Sigmoid colon (tissue), 6 donors: ENCODE measurements at regions not wholly inside any gene's neighbourhood (a gene's known extent, or its start where the extent isn't known, plus 50 kb on each side); places are given as distances from the start of the nearest gene placed in this dataset.

Experiments used
- DNase-seq: peaks from one replicate; pipeline ENCODE4 v3.0.0-alpha.2; 2019
- H3K27ac ChIP-seq, 4 donors: fragments of 200-600 bp; sonication (generic); one replicate each; pipeline ENCODE4 v1.5.1; 2016 to 2019; ENCODE audit warnings: mild to moderate bottlenecking in 1 of 4
- H3K27me3 ChIP-seq, 3 donors: fragments of 200-600 bp; sonication (generic); one replicate each; pipeline ENCODE4 v1.5.1; 2019; ENCODE audit warnings: mild to moderate bottlenecking in 1 of 3
- H3K36me3 ChIP-seq, 4 donors: fragments of 200-600 bp; sonication (generic); one replicate each; pipeline ENCODE4 v1.5.1; 2016 to 2019
- H3K4me1 ChIP-seq, 4 donors: fragments of 200-600 bp; sonication (generic); one replicate each; pipeline ENCODE4 v1.5.1; 2017 to 2019
- H3K4me3 ChIP-seq, 4 donors: fragments of 200-600 bp; sonication (generic); one replicate each; pipeline ENCODE4 v1.5.1; 2017 to 2019; ENCODE audit warnings: mild to moderate bottlenecking in 2 of 4, moderate library complexity in 1 of 4
- H3K9me3 ChIP-seq, 4 donors: fragments of 200-600 bp in 3 of 4; sonication (generic) in 3 of 4; one replicate each; pipeline versions ENCODE4 v1.5.1 to v1.6.1; 2013 to 2019
- EP300 ChIP-seq, 4 donors: sonication (generic); formaldehyde crosslinking; IDR thresholded peaks; one replicate each; pipeline ENCODE4 v1.6.1; 2017; ENCODE audit warnings: antibody characterized with exemption in 4 of 4
- POLR2A ChIP-seq, 2 donors: fragments of 450-650 bp; IDR thresholded peaks; one replicate each; pipeline ENCODE4 v1.6.1; 2016; ENCODE audit warnings: antibody characterized with exemption in 2 of 2, mild to moderate bottlenecking in 2 of 2, moderate library complexity in 2 of 2
- POLR2AphosphoS5 ChIP-seq, 4 donors: sonication (generic); formaldehyde crosslinking; IDR thresholded peaks; one replicate each; pipeline ENCODE4 v1.6.1; 2017; ENCODE audit warnings: antibody characterized with exemption in 4 of 4
- WGBS, 2 donors: extraction: QIAGEN DNeasy Blood & Tissue Kit; methylation state at CpG; one replicate each; pipeline ENCODE4 v1.1.7; 2013; 5-methylcytosine and 5-hydroxymethylcytosine counted together
- intact Hi-C: fragments of 100-400 bp; cut with DNase I; formaldehyde crosslinking; loops from one replicate; pipeline ENCODE4 v1.15.1; 2023
- TF ChIP-seq, protein P1 (sequence below), 4 experiments: fragments of 450-650 bp in 3 of 4; fragments of 200-600 bp in 1 of 4; IDR thresholded peaks; one replicate each; pipeline ENCODE4 v1.5.1; 2016 to 2019; ENCODE audit warnings: antibody characterized with exemption in 4 of 4, mild to moderate bottlenecking in 3 of 4, moderate library complexity in 2 of 4
- donor health status: healthy with polysubstance abuse.
- donor health status: healthy.

DNA sequence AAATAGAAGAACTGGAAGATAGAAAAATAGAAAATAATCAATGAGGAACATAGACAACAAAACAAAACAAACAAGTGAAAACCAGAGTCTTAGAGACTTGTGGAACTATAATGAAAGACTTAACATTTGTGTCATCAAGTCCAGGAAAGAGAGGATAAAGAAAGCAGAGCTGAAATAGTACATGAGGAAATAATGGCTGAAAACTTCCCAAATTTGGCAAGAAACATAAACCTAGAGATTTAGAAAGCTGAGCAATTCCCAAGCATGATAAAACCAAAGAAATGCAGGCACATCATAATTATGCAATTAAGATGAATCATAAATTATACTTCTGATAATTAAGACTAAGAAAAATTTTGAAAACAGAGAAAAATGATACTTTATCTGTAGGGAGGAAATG, 614.5 kb downstream of the ETS1 start:
- no peak overlapping the region for H3K4me3 ChIP-seq
- H3K4me1 ChIP-seq, result no peaks in the 10 kb centered on the region
- no peaks in the 10 kb centered on the region for H3K9me3 ChIP-seq
- TF ChIP-seq POLR2A (IDR thresholded peaks at IDR 0.05), result no peak
- TF ChIP-seq, protein P1, sequence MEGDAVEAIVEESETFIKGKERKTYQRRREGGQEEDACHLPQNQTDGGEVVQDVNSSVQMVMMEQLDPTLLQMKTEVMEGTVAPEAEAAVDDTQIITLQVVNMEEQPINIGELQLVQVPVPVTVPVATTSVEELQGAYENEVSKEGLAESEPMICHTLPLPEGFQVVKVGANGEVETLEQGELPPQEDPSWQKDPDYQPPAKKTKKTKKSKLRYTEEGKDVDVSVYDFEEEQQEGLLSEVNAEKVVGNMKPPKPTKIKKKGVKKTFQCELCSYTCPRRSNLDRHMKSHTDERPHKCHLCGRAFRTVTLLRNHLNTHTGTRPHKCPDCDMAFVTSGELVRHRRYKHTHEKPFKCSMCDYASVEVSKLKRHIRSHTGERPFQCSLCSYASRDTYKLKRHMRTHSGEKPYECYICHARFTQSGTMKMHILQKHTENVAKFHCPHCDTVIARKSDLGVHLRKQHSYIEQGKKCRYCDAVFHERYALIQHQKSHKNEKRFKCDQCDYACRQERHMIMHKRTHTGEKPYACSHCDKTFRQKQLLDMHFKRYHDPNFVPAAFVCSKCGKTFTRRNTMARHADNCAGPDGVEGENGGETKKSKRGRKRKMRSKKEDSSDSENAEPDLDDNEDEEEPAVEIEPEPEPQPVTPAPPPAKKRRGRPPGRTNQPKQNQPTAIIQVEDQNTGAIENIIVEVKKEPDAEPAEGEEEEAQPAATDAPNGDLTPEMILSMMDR (IDR thresholded peaks at IDR 0.05), result no peak
- TF ChIP-seq EP300 (IDR thresholded peaks at IDR 0.05), result no peak
- TF ChIP-seq POLR2AphosphoS5 (IDR thresholded peaks at IDR 0.05), result no peak
- intact Hi-C loops, result no loop called here
- no peaks in the 10 kb centered on the region for H3K27me3 ChIP-seq
- no peak overlapping the region for H3K27ac ChIP-seq
- no peak for DNase-seq
- no peaks in the 10 kb centered on the region for H3K36me3 ChIP-seq

DNA sequence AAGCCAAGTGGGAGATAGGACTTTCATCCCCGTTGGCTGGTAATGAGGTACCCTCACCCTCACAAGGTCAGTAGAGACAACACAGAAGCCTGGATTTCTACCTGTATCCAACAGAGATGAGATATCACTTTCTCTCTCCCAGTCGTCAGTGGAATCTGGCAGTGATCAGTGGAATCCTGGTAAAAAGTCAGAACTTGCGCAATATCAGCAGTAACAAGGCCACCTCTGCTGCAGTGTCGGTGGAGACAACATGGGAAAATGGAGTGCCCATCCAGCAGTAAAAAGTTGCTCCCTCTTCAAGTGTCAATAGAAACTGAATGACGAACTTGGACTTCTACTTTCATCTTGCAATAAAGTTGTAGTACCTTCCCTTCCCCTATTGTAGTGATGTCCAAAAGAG, 615.9 kb downstream of the ETS1 start:
- H3K27ac ChIP-seq, result no peak overlapping the region
- no peaks in the 10 kb centered on the region for H3K27me3 ChIP-seq
- H3K36me3 ChIP-seq, result no peaks in the 10 kb centered on the region
- WGBS, 2 donors, result 85 to 90% methylated on average over 5 of the region's 5 CpGs
- H3K9me3 ChIP-seq, result no peaks in the 10 kb centered on the region
- DNase-seq, result no peak
- H3K4me3 ChIP-seq, result no peak overlapping the region
- intact Hi-C loops, result no loop called here
- TF ChIP-seq, protein P1 (IDR thresholded peaks at IDR 0.05), result no peak
- TF ChIP-seq EP300 (IDR thresholded peaks at IDR 0.05) (no peak), POLR2AphosphoS5 (IDR thresholded peaks at IDR 0.05) (no peak), POLR2A (IDR thresholded peaks at IDR 0.05) (no peak)
- H3K4me1 ChIP-seq, result no peaks in the 10 kb centered on the region

DNA sequence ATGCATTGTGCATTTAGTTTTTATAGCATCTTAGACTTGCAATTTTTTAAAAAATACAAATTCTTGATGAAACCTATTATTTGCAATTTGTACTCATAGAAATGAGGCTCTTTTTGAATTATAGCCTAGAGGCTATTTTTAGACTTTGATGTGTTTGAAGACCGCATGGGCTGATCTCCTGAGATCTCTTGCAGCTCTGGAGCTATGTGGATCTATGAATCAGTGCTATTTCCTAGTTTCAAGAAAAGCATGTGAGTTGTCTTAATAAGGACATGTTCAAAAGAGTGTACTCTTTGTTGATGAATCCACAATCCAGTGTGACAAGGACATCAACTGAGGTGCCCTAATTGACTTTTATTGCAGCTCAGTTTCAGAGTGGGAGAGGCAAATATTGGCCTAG, 620.5 kb downstream of the ETS1 start:
- Histone ChIP-seq H3K9me3 (no peaks in the 10 kb centered on the region), H3K4me1 (no peaks in the 10 kb centered on the region), H3K4me3 (no peak overlapping the region), H3K27me3 (no peaks in the 10 kb centered on the region), H3K36me3 (no peaks in the 10 kb centered on the region), H3K27ac (no peak overlapping the region)
- WGBS, 2 donors, result 83 to 84% methylated on average over 1 of the region's 1 CpG
- intact Hi-C loops, result no loop called here
- DNase-seq, result no peak
- TF ChIP-seq POLR2AphosphoS5 (IDR thresholded peaks at IDR 0.05) (no peak), EP300 (IDR thresholded peaks at IDR 0.05) (no peak)
- TF ChIP-seq, protein P1 (IDR thresholded peaks at IDR 0.05), result no peak

DNA sequence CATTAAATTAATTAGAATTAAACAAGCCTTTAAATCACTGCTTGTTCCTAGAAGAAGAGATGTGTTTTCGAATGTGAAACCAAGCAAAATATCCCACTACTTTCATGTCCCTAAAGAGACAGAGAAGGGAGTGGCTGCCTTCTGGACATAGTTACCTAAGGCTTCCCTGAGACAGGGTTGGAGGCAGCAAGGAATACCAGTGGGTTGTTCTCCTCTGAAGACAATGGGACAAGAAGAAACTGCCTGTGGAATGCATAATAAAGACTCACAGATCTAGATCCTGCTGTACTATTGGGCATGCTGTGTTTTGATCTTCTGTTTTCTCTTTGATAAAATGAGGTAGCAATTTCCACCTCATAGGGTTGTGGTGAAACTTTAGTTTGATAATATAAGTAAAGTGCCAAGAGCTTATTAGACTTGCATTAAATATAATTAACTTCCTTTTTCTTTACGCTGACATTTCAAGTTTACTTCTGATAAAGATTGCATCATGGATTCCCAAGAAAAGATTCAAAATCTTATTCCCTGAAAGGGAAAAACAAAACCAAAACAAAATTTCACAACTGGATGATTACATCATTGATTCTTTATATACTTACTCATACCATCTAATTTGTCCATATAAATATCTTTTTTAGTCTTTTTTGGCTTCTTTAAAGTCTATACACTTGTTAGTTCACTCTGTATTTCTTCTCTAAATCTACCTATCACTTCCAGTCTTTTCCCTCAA, 621.3 kb downstream of the ETS1 start:
- no peaks in the 10 kb centered on the region for H3K9me3 ChIP-seq
- H3K36me3 ChIP-seq, result no peaks in the 10 kb centered on the region
- 76 to 79% methylated on average over 2 of the region's 2 CpGs for WGBS, 2 donors
- DNase-seq, result no peak
- no peak overlapping the region for H3K27ac ChIP-seq
- H3K27me3 ChIP-seq, result no peaks in the 10 kb centered on the region
- no peak overlapping the region for H3K4me3 ChIP-seq
- H3K4me1 ChIP-seq, result no peaks in the 10 kb centered on the region
- no peak for TF ChIP-seq EP300 (IDR thresholded peaks at IDR 0.05)
- no peak for TF ChIP-seq POLR2AphosphoS5 (IDR thresholded peaks at IDR 0.05)
- TF ChIP-seq POLR2A (IDR thresholded peaks at IDR 0.05), result no peak
- TF ChIP-seq, protein P1 (IDR thresholded peaks at IDR 0.05), result no peak
- intact Hi-C loops, result no loop called here

DNA sequence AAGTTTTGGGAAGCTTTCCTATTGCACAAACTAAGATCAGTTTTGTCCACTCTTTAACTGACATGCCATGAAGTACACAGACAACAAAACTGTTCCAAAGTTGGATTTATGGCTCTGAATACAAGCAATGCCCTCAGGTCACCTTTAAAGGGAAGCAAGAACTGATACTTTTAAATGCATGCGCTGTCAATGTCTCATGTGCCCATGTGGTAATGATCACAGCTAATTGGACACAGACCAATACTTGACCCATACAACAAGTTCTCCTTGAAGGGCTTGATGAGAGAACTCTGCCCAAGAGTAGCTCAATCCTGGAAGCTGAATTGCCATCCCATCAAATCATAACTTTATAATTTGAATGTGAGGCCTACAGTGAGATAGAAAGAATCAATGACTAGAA, 624.9 kb downstream of the ETS1 start:
- WGBS, 2 donors, result 70 to 71% methylated on average over 1 of the region's 1 CpG
- TF ChIP-seq, protein P1 (IDR thresholded peaks at IDR 0.05), result no peak
- TF ChIP-seq POLR2A (IDR thresholded peaks at IDR 0.05) (no peak), POLR2AphosphoS5 (IDR thresholded peaks at IDR 0.05) (no peak), EP300 (IDR thresholded peaks at IDR 0.05) (no peak)
- Histone ChIP-seq H3K36me3 (no peaks in the 10 kb centered on the region), H3K27ac (no peak overlapping the region), H3K9me3 (no peaks in the 10 kb centered on the region), H3K4me1 (no peaks in the 10 kb centered on the region), H3K27me3 (no peaks in the 10 kb centered on the region), H3K4me3 (no peak overlapping the region)
- intact Hi-C loops, result no loop called here
- no peak for DNase-seq
